Stomach (tissue), 8 donors: ENCODE measurements at regions not wholly inside any gene's neighbourhood (a gene's known extent, or its start where the extent isn't known, plus 50 kb on each side); places are given as distances from the start of the nearest gene placed in this dataset.
A peak's percentile ranks its signal among the peaks of the same experiment; 100 is the strongest.

Experiments used
- DNase-seq, 2 donors: peaks; one replicate each; pipeline versions ENCODE4 v3.0.0 to v3.0.0-alpha.2; 2013 to 2019
- H3K27ac ChIP-seq, 5 donors: fragments of 200-600 bp in 4 of 5; sonication (generic) in 4 of 5; one replicate each; pipeline ENCODE4 v1.5.1; 2013 to 2019; ENCODE audit warnings: mild to moderate bottlenecking in 1 of 5, moderate library complexity in 1 of 5
- H3K27me3 ChIP-seq, 3 donors: fragments of 200-600 bp; sonication (generic); one replicate each; pipeline ENCODE4 v1.5.1; 2017 to 2019; ENCODE audit warnings: mixed run types in 1 of 3
- H3K36me3 ChIP-seq, 4 donors: fragments of 200-600 bp; sonication (generic); 1 replicate in 3 of 4; 2 replicates in 1 of 4; pipeline ENCODE4 v1.5.1; 2016 to 2019
- H3K4me1 ChIP-seq, 4 donors: fragments of 200-600 bp; sonication (generic); one replicate each; pipeline ENCODE4 v1.5.1; 2016 to 2019
- H3K4me3 ChIP-seq, 4 donors: fragments of 200-600 bp; sonication (generic) in 3 of 4; one replicate each; pipeline ENCODE4 v1.5.1; 2016 to 2019; ENCODE audit warnings: mild to moderate bottlenecking in 1 of 4
- H3K9me3 ChIP-seq, 4 donors: fragments of 200-600 bp; sonication (generic); one replicate each; pipeline ENCODE4 v1.5.1; 2016 to 2019
- EP300 ChIP-seq: sonication (generic); formaldehyde crosslinking; IDR thresholded peaks from one replicate; pipeline ENCODE4 v1.6.1; 2017; ENCODE audit warnings: antibody characterized with exemption
- POLR2A ChIP-seq, 4 donors: fragments of 450-650 bp; IDR thresholded peaks; one replicate each; pipeline ENCODE4 v1.6.1; 2016; ENCODE audit warnings: antibody characterized with exemption in 4 of 4, control low read depth in 2 of 4, mild to moderate bottlenecking in 1 of 4, moderate library complexity in 1 of 4
- POLR2AphosphoS5 ChIP-seq, 3 donors: sonication (generic); formaldehyde crosslinking; IDR thresholded peaks; one replicate each; pipeline ENCODE4 v1.6.1; 2016; ENCODE audit warnings: antibody characterized with exemption in 3 of 3
- WGBS, 5 donors: extraction: QIAGEN DNeasy Blood & Tissue Kit in 3 of 5; methylation state at CpG; one replicate each; pipeline versions ENCODE4 v1.1.5 to v1.1.7; 2013 to 2018; 5-methylcytosine and 5-hydroxymethylcytosine counted together
- intact Hi-C: fragments of 100-400 bp; cut with DNase I; formaldehyde crosslinking; loops from one replicate; pipeline ENCODE4 v1.15.1; 2023; ENCODE audit warnings: low total_unique reads
- TF ChIP-seq, protein P1 (sequence below), 7 experiments: fragments of 450-650 bp in 4 of 7; fragments of 200-600 bp in 3 of 7; sonication (generic) in 3 of 7; IDR thresholded peaks; one replicate each; pipeline ENCODE4 v1.5.1; 2016 to 2019; ENCODE audit warnings: antibody characterized with exemption in 7 of 7, control low read depth in 2 of 7, mild to moderate bottlenecking in 1 of 7
- donor health status: healthy with polysubstance abuse.
- donor health status: Bipolar disorder and iron deficiency.
- donor health status: healthy.

DNA sequence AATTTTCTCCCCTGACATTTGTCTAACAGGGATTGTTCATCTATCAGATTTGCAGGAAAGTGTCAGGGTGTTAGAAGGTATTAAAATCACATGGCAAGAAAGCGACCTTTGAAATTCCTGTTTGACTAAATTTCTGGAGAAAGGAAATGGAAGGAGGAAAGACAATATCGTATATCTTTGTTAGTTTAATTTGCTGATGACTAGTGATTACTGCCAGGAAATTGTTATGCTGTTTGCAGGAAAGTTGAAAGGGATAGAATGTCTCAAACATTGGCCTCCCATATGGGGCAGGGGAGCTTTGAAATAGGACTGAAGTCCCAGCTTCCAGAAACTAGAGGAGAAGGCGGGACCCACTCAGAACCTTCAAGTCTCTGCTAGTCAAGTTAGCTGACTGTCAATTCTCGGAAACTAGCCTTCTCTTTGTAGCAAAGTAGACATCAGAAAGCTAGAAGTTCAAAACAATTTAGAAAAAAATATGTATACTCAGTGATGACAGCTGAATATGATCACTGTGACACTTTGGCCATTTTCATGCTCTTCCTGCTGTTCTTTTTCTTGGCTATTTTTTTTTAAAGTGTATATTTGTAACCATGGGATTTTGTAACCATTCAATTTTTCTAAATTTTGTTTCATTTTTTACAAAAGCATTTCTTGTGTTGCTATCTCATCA, 53.4 kb upstream of the RALGAPA2 start:
- intact Hi-C loops: no loop called here
- no peak for TF ChIP-seq EP300
- TF ChIP-seq POLR2A (IDR thresholded peaks at IDR 0.05): no peak
- no peak for TF ChIP-seq POLR2AphosphoS5 (IDR thresholded peaks at IDR 0.05)
- TF ChIP-seq, protein P1, sequence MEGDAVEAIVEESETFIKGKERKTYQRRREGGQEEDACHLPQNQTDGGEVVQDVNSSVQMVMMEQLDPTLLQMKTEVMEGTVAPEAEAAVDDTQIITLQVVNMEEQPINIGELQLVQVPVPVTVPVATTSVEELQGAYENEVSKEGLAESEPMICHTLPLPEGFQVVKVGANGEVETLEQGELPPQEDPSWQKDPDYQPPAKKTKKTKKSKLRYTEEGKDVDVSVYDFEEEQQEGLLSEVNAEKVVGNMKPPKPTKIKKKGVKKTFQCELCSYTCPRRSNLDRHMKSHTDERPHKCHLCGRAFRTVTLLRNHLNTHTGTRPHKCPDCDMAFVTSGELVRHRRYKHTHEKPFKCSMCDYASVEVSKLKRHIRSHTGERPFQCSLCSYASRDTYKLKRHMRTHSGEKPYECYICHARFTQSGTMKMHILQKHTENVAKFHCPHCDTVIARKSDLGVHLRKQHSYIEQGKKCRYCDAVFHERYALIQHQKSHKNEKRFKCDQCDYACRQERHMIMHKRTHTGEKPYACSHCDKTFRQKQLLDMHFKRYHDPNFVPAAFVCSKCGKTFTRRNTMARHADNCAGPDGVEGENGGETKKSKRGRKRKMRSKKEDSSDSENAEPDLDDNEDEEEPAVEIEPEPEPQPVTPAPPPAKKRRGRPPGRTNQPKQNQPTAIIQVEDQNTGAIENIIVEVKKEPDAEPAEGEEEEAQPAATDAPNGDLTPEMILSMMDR (IDR thresholded peaks at IDR 0.05): no peak
- peaks cover 0 to 20% (median 0%) of the 10 kb centered on the region in 4 donors for H3K4me1 ChIP-seq
- H3K36me3 ChIP-seq: no peaks in the 10 kb centered on the region
- WGBS, 5 donors: 34 to 51% (median 40%) methylated on average over 4 of the region's 4 CpGs
- DNase-seq: peak in 1 of 2 donors; percentile 44
- H3K4me3 ChIP-seq: no peak overlapping the region
- peaks cover 0 to 3% (median 0%) of the 10 kb centered on the region in 3 donors for H3K27me3 ChIP-seq
- H3K27ac ChIP-seq: peak overlapping the region in 1 of 5 donors; percentile 31
- no peaks in the 10 kb centered on the region for H3K9me3 ChIP-seq

DNA sequence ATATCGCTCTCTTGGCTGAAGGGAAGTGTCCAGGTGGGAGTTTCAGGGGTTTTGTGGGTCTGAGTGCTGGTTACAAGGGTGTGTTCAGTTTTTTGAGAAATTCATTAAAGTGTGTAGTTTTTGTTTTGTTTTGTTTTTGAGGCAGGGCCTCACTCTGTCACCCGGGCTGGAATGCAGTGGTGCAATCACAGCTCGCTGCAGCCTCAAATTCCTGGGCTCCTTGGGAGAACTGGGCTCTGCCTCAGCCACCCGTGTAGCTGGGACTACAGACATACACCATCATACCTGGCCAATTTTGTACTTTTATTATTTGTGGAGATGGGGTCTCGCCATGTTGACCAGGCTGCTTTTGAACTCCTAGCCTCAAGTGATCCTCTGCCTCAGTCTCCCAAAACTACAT, 51.2 kb upstream of the RALGAPA2 start:
- Histone ChIP-seq H3K4me3 (no peak overlapping the region), H3K36me3 (no peaks in the 10 kb centered on the region), H3K9me3 (no peaks in the 10 kb centered on the region), H3K27me3 (peaks cover 0 to 3% (median 0%) of the 10 kb centered on the region in 3 donors), H3K4me1 (peaks cover 0 to 30% (median 6%) of the 10 kb centered on the region in 4 donors), H3K27ac (no peak overlapping the region)
- TF ChIP-seq POLR2A (IDR thresholded peaks at IDR 0.05): no peak
- TF ChIP-seq, protein P1 (IDR thresholded peaks at IDR 0.05): no peak
- TF ChIP-seq POLR2AphosphoS5 (IDR thresholded peaks at IDR 0.05): no peak
- TF ChIP-seq EP300: no peak
- WGBS, 5 donors: 83 to 92% (median 90%) methylated on average over 5 of the region's 5 CpGs
- intact Hi-C loops: no loop called here
- no peak for DNase-seq
